ENCODE measurements at regions not wholly inside any gene's neighbourhood (a gene's known extent, or its start where the extent isn't known, plus 50 kb on each side); places are given as distances from the start of the nearest gene placed in this dataset.

DNA sequence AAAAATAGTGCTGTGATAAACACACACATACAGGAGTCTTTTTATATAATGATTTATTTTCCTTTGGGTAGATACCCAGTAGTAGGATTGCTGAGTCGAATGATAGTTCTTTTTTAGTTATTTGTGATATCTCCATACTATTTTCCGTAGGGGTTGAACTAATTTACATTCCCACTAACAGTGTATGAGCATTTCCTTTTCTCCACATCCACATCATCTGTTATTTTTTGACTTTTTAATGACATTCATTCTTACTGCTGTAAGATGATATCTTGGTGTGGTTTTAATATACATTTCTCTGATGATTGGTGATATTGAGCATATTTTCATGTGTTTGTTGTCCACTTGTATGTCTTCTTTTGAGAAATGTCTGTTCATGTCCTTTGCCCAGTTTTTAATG, 78.3 kb downstream of the NIBAN1 start:
- no peak for DNase-seq (ENCODE audit: low read depth, low spot score)
- H3K9ac ChIP-seq (ENCODE audit: low read length): no peak overlapping the region
- CTCF ChIA-PET: no interaction called here
- ATAC-seq: no peak
- H3K27me3 ChIP-seq (ENCODE audit: insufficient read depth, low read length): no peaks in the 10 kb centered on the region
- RAD21 ChIA-PET (ENCODE audit: low non-redundant PET in 1 of 2, low total read pairs in 2 of 2, uncharacterized antibody in 2 of 2, unreplicated experiment in 2 of 2): no interaction called here
- H3K9me2 ChIP-seq (ENCODE audit: insufficient read depth): no peaks in the 10 kb centered on the region
- intact Hi-C loops (cut with micrococcal nuclease): no loop called here
- H3K36me3 ChIP-seq (ENCODE audit: control insufficient read depth in 1 of 2, insufficient read depth in 2 of 2, low read length in 2 of 2): no peaks in the 10 kb centered on the region
- no TSS peak for BruUV-seq (replicated peaks)
- no peaks in the 10 kb centered on the region for H3K9me3 ChIP-seq (ENCODE audit: control insufficient read depth in 1 of 2, insufficient read depth in 1 of 2, low read depth in 1 of 2, low read length in 2 of 2)
- no peak overlapping the region for H3K4me3 ChIP-seq (replicated peaks in 1 of 2; ENCODE audit: low read depth in 1 of 2, low read length in 2 of 2)
- H4K20me1 ChIP-seq (ENCODE audit: insufficient read depth): no peaks in the 10 kb centered on the region
- no peaks in the 10 kb centered on the region for H3K79me2 ChIP-seq (ENCODE audit: insufficient read depth, low read length)
- no peak overlapping the region for H3K4me2 ChIP-seq (ENCODE audit: low read length)
- no peak overlapping the region for H3K27ac ChIP-seq (ENCODE audit: low read depth, low read length)
- H2AFZ ChIP-seq (ENCODE audit: low read depth, low read length, poor library complexity, severe bottlenecking): no peak overlapping the region
- TF ChIP-seq EGR1 (IDR thresholded peaks at IDR 0.05; ENCODE audit: low read depth) (no peak), JUND (IDR thresholded peaks at IDR 0.05) (no peak), RAD21 (IDR thresholded peaks at IDR 0.05; ENCODE audit: low read depth) (no peak), ZFX (IDR thresholded peaks at IDR 0.05) (no peak), SIN3A (IDR thresholded peaks at IDR 0.05; ENCODE audit: low read depth) (no peak), SRF (IDR thresholded peaks at IDR 0.05; ENCODE audit: low read depth) (no peak), EZH2 (IDR thresholded peaks at IDR 0.05) (no peak)
- TF ChIP-seq, protein P1, sequence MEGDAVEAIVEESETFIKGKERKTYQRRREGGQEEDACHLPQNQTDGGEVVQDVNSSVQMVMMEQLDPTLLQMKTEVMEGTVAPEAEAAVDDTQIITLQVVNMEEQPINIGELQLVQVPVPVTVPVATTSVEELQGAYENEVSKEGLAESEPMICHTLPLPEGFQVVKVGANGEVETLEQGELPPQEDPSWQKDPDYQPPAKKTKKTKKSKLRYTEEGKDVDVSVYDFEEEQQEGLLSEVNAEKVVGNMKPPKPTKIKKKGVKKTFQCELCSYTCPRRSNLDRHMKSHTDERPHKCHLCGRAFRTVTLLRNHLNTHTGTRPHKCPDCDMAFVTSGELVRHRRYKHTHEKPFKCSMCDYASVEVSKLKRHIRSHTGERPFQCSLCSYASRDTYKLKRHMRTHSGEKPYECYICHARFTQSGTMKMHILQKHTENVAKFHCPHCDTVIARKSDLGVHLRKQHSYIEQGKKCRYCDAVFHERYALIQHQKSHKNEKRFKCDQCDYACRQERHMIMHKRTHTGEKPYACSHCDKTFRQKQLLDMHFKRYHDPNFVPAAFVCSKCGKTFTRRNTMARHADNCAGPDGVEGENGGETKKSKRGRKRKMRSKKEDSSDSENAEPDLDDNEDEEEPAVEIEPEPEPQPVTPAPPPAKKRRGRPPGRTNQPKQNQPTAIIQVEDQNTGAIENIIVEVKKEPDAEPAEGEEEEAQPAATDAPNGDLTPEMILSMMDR (IDR thresholded peaks at IDR 0.05 in 2 of 3, conservative IDR thresholded peaks at IDR 0.05 in 1 of 3; ENCODE audit: borderline replicate concordance in 1 of 3, insufficient read depth in 1 of 3, low read depth in 2 of 3, low read length in 2 of 3): no peak
- no peaks in the 10 kb centered on the region for H3K4me1 ChIP-seq (ENCODE audit: control insufficient read depth in 1 of 2, insufficient read depth in 2 of 2, low read length in 2 of 2)
- POLR2A ChIA-PET: no interaction called here

DNA sequence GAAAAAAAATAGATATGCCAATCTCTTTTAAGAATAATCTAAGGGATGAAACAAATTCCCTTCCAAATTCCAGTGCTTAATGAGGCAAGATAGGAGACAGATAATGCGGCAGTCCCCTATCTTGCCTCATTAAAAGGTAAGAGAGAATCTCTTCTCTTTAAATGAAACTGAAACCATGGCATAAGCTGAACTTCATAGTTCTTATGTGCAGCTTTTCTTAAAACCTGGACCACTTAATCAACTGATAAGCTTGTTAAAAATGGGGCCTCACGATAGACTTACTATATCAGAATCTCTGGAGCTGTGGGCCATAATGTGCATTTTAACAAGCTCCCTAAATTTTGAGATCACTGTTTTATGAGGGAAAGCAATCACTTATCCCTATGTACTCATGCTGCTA, 79.2 kb downstream of the NIBAN1 start:
- CTCF ChIA-PET: no interaction called here
- intact Hi-C loops (cut with micrococcal nuclease): no loop called here
- no peak for DNase-seq (ENCODE audit: low read depth, low spot score)
- H3K4me1 ChIP-seq (ENCODE audit: control insufficient read depth in 1 of 2, insufficient read depth in 2 of 2, low read length in 2 of 2): 0 out of 4 replicates have a peak, but pooled peaks cover 0 to 5% of the 10 kb centered on the region in 2 experiments
- no peak overlapping the region for H3K27ac ChIP-seq (ENCODE audit: low read depth, low read length)
- no peaks in the 10 kb centered on the region for H3K9me2 ChIP-seq (ENCODE audit: insufficient read depth)
- no peaks in the 10 kb centered on the region for H3K79me2 ChIP-seq (ENCODE audit: insufficient read depth, low read length)
- POLR2A ChIA-PET: no interaction called here
- H3K36me3 ChIP-seq (ENCODE audit: control insufficient read depth in 1 of 2, insufficient read depth in 2 of 2, low read length in 2 of 2): no peaks in the 10 kb centered on the region
- H3K4me3 ChIP-seq (replicated peaks in 1 of 2; ENCODE audit: low read depth in 1 of 2, low read length in 2 of 2): no peak overlapping the region
- no peak overlapping the region for H3K4me2 ChIP-seq (ENCODE audit: low read length)
- H3K9me3 ChIP-seq (ENCODE audit: control insufficient read depth in 1 of 2, insufficient read depth in 1 of 2, low read depth in 1 of 2, low read length in 2 of 2): no peaks in the 10 kb centered on the region
- no peak overlapping the region for H3K9ac ChIP-seq (ENCODE audit: low read length)
- RAD21 ChIA-PET (ENCODE audit: low non-redundant PET in 1 of 2, low total read pairs in 2 of 2, uncharacterized antibody in 2 of 2, unreplicated experiment in 2 of 2): no interaction called here
- no peaks in the 10 kb centered on the region for H4K20me1 ChIP-seq (ENCODE audit: insufficient read depth)
- TF ChIP-seq, protein P2, sequence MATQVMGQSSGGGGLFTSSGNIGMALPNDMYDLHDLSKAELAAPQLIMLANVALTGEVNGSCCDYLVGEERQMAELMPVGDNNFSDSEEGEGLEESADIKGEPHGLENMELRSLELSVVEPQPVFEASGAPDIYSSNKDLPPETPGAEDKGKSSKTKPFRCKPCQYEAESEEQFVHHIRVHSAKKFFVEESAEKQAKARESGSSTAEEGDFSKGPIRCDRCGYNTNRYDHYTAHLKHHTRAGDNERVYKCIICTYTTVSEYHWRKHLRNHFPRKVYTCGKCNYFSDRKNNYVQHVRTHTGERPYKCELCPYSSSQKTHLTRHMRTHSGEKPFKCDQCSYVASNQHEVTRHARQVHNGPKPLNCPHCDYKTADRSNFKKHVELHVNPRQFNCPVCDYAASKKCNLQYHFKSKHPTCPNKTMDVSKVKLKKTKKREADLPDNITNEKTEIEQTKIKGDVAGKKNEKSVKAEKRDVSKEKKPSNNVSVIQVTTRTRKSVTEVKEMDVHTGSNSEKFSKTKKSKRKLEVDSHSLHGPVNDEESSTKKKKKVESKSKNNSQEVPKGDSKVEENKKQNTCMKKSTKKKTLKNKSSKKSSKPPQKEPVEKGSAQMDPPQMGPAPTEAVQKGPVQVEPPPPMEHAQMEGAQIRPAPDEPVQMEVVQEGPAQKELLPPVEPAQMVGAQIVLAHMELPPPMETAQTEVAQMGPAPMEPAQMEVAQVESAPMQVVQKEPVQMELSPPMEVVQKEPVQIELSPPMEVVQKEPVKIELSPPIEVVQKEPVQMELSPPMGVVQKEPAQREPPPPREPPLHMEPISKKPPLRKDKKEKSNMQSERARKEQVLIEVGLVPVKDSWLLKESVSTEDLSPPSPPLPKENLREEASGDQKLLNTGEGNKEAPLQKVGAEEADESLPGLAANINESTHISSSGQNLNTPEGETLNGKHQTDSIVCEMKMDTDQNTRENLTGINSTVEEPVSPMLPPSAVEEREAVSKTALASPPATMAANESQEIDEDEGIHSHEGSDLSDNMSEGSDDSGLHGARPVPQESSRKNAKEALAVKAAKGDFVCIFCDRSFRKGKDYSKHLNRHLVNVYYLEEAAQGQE (IDR thresholded peaks at IDR 0.05; ENCODE audit: low read depth): no peak
- TF ChIP-seq, protein P3, sequence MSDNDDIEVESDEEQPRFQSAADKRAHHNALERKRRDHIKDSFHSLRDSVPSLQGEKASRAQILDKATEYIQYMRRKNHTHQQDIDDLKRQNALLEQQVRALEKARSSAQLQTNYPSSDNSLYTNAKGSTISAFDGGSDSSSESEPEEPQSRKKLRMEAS (IDR thresholded peaks at IDR 0.05): no peak
- TF ChIP-seq, protein P4, sequence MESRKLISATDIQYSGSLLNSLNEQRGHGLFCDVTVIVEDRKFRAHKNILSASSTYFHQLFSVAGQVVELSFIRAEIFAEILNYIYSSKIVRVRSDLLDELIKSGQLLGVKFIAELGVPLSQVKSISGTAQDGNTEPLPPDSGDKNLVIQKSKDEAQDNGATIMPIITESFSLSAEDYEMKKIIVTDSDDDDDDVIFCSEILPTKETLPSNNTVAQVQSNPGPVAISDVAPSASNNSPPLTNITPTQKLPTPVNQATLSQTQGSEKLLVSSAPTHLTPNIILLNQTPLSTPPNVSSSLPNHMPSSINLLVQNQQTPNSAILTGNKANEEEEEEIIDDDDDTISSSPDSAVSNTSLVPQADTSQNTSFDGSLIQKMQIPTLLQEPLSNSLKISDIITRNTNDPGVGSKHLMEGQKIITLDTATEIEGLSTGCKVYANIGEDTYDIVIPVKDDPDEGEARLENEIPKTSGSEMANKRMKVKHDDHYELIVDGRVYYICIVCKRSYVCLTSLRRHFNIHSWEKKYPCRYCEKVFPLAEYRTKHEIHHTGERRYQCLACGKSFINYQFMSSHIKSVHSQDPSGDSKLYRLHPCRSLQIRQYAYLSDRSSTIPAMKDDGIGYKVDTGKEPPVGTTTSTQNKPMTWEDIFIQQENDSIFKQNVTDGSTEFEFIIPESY (IDR thresholded peaks at IDR 0.05; ENCODE audit: extremely low read depth, insufficient replicate concordance, low read length): no peak
- TF ChIP-seq SIN3A (IDR thresholded peaks at IDR 0.05; ENCODE audit: low read depth) (no peak), EGR1 (IDR thresholded peaks at IDR 0.05; ENCODE audit: low read depth) (no peak), RAD21 (IDR thresholded peaks at IDR 0.05; ENCODE audit: low read depth) (no peak), ZFX (IDR thresholded peaks at IDR 0.05) (no peak), FOSL1 (IDR thresholded peaks at IDR 0.05; ENCODE audit: low read depth) (no peak)
- BruUV-seq (replicated peaks): no TSS peak
- H3K27me3 ChIP-seq (ENCODE audit: insufficient read depth, low read length): no peaks in the 10 kb centered on the region
- no peak overlapping the region for H2AFZ ChIP-seq (ENCODE audit: low read depth, low read length, poor library complexity, severe bottlenecking)
- ATAC-seq: no peak
